ENCODE measurements at regions not wholly inside any gene's neighbourhood (a gene's known extent, or its start where the extent isn't known, plus 50 kb on each side); places are given as distances from the start of the nearest gene placed in this dataset.

DNA sequence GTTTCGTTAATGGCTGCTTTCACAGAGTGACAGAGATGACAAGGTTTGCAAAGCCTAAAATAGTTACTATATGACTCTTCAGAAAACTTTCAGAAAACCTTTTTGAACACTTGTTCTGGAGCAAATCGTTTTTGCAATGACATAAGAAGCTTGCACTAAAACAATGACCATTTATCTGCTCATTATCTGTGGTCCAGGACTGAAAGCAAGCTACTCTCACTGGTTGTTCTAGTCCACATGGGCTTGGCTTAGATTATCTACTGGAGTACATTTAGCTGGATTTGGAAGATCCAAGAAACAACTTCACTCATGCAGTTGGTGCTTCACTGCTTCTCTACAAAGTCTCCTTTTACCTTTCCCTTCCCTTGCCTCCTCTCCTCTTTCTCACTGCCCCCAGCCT is 1836.4 kb upstream of the AGA start:
- TF ChIP-seq, protein P1, sequence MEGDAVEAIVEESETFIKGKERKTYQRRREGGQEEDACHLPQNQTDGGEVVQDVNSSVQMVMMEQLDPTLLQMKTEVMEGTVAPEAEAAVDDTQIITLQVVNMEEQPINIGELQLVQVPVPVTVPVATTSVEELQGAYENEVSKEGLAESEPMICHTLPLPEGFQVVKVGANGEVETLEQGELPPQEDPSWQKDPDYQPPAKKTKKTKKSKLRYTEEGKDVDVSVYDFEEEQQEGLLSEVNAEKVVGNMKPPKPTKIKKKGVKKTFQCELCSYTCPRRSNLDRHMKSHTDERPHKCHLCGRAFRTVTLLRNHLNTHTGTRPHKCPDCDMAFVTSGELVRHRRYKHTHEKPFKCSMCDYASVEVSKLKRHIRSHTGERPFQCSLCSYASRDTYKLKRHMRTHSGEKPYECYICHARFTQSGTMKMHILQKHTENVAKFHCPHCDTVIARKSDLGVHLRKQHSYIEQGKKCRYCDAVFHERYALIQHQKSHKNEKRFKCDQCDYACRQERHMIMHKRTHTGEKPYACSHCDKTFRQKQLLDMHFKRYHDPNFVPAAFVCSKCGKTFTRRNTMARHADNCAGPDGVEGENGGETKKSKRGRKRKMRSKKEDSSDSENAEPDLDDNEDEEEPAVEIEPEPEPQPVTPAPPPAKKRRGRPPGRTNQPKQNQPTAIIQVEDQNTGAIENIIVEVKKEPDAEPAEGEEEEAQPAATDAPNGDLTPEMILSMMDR (IDR thresholded peaks at IDR 0.05; ENCODE audit: borderline replicate concordance, extremely low read depth, low read length, poor library complexity, severe bottlenecking) = no peak
- no peak for TF ChIP-seq EZH2 (IDR thresholded peaks at IDR 0.05; ENCODE audit: borderline replicate concordance, low read depth, low read length, severe bottlenecking)
